NCI-H2196 treated with DMSO at 0.1 percent for 48 hours (cell line): ENCODE measurements at regions not wholly inside any gene's neighbourhood (a gene's known extent, or its start where the extent isn't known, plus 50 kb on each side); places are given as distances from the start of the nearest gene placed in this dataset.

Experiments
- DNase-seq: peaks from one replicate; lab custom pipeline; 2025; ENCODE audit not compliant: unreplicated experiment; lab: John Stamatoyannopoulos, UW

DNA sequence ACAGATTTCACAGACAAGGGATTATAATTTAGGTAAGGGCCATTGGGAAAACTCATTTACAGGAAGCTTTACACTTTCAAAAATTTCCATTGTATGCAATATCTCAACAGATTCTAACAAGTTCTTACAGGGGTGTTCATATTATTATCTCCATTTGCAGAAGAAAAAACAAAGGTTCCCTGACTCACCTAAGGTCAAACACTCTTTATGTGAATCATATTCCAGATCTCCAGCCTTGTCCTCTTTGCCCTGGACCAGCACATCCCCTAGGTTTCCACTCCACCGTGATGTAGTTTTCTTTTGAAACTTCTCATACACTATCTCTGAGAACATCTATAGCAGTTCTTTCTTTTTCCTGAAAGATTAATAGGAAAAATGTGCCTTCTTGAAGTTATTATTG lies 96.4 kb upstream of the HS3ST1 start:
- no peak for DNase-seq

DNA sequence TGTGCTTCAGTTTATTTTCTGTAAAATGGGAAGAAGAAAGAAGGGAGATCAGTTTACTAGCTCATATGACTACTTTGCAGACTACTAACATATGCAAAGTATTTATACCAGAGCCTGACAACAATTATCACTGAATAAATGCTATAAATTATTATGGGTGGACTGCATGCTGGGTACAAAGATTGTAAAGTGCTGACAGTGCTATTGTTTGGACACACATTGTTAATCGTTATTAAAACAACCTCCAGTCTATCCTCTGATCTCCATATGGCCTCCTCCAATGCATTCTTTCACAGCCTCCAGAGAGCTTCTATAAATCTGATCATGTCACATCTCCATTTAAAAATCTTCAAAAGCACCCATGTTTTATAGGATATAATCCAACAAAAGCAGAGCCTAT lies 90.1 kb upstream of the HS3ST1 start:
- no peak for DNase-seq

DNA sequence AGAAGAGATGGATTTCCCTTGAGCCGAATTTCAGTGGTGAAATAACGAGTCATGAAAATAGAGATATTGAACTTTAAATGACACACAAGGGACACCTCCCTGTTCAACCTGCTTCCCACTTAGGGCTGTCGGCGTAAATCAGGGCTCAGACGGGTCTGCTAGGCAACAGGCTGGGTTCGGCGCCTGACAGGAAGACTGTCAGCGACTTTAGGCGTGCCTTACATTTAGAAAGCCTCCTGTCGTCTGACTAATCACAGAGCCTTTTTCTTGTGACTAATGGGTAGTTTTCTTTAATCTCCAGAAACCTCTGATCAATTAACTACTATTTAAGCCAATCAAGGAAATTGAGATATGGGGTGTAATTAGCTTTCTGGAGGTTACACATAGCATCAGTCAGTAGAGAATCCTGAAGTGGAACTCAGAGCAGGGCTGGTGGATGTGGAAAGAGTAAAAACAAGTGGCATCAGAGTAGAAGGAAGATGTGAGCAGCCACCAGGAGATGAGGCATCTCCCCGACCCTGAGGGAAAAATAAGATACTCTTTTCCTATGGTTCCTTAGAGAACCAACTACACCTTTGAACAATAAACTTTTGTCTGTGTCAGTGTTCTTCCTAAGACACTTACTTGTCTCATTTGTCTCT lies 86.2 kb upstream of the HS3ST1 start:
- no peak for DNase-seq

DNA sequence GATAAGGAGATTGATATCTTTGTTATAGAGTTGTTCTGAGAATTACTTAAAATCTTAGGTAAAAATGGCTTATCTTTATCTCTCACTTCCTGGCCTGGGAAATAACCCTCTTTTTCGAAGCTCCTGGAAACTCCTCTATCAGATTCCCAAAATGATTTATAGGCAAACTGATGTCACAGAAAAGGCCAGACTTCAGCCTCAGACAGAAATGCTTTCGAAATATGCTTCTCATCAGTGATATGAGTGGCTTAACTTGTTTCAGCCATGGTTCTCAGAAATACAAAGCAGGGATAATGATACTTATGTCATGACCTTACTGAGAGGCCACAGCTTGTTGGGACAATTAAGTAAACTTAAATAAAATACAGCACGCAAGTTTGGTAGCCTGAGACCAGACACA lies 85.3 kb upstream of the HS3ST1 start:
- no peak for DNase-seq

DNA sequence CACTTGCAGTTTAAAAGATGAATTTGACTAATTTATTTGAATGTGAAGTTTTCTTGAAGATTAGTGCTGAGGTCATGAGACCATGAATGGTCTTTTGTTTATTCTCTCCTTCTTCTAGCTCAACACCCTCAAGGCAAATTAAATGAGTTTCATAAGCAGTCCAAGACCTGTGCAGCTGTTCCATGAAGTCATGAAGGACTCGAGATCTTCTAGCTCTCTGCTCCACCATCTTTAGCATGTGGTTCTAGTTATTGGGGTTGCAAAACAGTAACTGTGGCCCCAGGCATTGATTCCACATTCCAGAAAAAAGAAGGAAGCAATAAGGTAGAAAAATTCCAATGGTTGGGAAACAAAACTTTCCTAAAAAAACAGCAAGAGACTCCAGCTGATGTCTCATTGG lies 84.2 kb upstream of the HS3ST1 start:
- no peak for DNase-seq

DNA sequence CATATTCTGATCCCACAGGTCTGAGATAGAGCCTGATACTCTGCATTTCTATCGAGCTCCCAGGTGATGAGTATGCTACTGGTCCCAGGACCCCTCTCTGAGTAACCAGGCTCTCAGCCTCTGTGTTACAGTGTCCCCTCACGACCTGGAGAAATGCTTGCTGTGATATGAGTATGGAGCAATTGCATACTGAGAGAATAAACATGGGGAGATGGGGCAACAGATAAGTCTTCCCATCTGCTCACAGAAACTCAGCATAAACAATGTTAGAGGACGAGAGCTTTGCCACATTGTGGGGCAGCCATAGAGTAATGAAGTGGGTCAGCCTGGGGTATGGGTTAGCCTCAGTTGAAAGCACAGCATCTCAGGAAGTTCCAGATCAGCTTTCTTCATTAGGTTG lies 82.6 kb upstream of the HS3ST1 start:
- DNase-seq = no peak

DNA sequence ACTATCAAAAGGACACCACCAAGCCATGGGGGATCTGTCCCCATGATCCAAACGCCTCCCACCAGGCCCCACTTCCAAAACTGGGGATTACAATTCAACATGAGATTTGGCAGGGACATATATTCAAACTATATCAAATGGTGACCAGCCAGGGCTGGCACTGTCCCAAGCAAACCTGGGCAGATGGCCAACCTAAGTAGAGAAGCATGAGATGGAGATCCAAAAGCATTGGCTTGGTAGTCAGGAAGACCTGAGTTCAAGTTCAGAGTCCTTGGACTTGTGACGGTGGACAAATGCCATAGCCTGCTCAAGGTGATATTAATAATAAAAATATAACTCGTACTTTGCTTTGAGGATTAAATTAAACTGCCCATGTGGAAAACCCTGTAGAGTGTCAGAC lies 79.2 kb upstream of the HS3ST1 start:
- DNase-seq = no peak

DNA sequence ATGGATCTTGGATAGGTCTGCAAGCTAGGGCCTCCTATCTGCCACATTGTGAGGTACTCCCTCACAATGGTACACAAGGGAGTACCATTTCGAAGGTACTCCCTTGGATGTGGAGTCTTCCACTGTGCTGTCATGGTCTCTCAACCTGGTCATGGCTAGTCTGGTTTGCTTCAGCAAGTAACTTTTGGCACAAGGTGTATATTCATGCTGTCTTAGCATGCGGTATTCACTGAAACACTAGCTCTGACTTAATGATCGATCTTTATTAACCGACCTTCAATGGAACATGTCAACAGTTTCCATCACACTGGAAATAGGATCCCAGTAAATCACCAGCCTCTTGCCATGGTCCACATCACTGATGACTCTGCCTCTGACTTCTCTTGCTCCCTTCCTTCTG lies 77.5 kb upstream of the HS3ST1 start:
- DNase-seq = no peak

DNA sequence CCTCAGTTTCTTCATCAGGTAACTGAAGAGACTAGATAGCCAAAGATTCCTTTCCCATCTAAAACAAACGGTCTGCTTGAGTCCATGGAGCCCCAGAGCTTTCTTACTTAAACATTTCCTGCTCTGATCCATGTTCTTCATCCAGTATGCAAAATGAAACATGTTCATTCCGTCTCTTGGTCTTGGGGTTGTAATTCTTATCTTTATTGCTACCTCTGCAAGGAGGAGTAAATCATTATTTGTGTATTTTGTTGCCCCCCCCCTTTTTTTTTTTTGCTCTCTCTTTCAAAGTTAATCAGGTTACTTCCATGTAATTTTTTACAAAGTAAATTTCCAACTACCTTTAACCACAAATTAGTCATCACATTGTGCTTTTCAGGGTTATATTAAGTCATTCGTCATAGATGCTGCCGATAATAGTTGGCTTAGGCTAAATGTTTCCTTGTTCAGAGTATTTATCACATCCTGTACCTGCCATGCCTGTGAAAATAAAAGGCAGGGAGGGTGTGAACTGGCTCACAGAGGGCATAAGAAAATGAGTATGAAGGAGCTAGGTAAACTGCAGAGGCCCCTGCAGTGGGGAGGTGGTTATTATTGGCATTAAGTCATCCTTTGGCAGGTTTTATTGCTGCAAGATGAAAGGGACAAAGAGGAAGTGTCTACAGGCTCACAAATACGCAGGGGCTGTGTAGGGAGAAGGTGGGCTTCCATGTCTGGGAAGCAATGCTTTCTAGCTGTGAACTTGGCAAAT lies 76.7 kb upstream of the HS3ST1 start:
- peak; percentile 41 for DNase-seq

DNA sequence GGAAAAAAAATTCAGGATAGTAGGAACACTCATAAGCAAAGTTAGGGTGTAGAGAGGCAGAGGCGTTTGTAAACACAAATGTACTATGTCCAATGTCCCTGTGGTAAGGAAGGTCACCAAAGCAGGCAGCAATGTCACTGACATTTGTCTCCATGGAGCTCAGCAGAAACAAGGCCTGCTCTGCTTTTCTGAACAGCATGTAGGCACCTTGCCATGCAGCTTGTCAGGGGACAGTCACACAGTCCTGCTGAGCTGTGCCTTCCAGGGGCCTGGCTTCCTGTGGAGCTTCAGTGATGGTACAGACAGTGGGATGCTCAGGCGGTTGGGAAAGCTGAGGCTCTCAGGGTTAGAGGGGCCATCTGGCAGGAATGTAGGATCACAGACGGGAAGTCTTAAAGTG lies 74.5 kb upstream of the HS3ST1 start:
- DNase-seq = no peak

DNA sequence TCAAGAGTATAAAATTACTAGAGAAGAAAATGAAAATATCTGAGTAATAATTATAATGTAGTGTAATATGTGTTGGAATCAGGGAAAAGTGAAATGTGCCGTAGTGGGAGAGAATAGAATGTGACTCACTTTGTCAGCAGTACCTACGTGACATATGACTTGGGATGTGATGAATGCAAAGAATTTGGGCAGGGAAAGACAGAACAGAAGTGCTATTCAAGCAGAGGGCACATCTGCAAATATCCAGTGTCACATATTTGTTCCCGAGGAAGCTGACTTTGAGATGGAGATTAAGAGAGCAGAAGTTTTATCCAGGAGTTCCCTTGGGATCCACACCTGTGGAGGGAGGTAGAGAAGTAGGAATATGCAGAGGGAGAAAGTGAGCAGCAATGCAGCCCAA lies 69.3 kb upstream of the HS3ST1 start:
- no peak for DNase-seq

DNA sequence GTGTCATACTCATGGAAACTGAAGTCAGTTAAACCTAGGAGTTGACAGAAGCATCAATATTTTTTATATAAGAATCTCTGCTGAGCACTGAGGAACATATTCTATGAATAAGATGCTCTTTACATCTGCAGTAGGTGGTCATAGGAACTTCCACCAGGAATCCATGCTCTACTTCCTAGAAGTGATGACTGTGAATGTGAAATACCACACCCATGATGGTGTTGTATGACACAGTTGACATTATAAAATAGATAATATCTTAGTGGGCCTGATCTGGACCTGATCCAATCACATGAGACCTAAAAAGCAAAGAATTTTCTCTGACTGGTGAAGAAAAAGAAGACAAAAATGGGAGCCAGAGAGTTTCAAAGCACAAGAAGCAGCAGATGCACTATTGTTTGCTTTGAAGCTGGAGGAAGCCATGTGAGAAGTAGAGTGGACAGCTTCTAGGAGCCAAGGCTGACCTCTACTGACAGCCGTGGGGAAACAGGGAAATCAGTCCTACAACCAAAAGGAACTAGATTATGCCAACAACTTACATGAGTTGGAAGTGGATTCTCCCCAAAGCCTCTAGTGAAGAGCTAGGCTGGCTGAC lies 68.6 kb upstream of the HS3ST1 start:
- no peak for DNase-seq

DNA sequence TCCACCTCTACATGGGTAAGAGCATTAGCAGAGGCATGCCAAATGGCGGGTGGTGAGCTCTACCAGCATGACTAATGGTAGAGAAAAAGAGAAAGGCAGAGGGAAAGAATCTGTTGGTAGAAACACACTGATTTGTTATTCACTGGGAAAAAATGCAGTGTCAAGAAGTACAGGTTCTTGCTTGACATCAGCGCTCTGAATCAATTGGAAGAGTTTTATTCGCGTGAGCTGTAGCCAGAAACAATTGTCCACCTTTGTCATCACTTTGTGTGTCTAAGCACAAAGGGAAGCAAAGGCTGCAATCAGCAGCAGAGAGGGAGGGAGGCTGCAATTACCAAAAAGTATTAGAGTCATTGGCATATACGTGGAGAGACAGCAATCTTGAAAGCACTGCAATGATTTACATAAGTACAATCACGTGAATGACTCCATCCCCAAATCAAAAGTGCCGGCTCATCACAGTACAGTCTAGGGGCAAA lies 67.7 kb upstream of the HS3ST1 start:
- no peak for DNase-seq

DNA sequence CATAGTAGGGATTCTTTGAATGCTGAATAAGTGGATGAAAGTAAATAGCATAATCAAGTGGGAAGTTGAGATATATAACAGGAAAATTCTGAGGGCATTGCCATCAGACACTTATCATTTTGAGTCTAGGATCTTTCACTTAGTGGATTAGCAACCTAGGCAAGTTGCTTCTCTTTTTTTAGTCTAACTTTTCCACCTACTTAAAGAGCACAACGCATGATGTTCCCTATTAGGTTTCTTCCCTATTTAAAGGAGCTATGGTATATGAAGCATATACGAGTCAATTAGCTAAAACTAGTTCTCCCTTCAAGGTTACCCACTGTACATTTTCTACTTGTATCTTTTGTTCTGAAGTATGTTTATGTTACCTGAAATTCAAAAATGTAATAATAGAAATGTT lies 67.1 kb upstream of the HS3ST1 start:
- DNase-seq = no peak

DNA sequence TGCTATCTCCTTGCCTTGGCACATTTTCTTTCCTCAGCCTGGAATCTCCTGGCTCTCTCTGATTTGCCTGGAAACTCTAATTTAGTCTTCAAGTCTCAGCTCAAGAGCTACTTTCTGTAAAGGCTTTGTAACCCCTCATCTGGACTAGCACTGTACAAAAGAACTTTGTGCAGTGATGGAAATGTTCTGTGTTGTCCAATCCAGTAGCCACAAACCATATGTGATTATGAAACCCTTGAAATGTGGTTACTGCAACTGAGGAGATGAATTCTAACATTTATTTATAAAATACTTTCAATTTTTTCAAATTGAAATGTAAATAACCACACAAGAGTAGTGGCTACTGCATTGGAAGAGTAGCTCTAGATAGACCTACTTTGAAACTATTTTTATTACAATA lies 66.6 kb upstream of the HS3ST1 start:
- no peak for DNase-seq

DNA sequence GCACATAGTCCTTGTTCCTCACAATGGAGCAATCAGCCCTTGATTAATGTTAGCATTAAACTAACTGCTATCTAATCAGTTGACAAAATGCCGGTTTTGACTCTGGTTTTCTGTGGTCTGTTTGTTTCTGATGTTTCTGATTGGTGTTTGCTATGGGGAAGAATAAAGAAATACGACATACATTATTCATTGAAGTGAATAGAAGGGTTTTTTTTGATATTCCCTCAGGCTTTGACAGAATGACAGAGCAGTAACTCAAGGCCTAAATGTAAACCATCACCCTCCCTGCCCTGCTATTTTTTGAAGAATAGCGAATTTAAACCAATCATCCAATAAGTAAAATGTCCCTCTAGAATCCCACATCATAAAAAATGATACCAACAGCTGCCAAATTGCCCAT lies 65.5 kb upstream of the HS3ST1 start:
- no peak for DNase-seq

DNA sequence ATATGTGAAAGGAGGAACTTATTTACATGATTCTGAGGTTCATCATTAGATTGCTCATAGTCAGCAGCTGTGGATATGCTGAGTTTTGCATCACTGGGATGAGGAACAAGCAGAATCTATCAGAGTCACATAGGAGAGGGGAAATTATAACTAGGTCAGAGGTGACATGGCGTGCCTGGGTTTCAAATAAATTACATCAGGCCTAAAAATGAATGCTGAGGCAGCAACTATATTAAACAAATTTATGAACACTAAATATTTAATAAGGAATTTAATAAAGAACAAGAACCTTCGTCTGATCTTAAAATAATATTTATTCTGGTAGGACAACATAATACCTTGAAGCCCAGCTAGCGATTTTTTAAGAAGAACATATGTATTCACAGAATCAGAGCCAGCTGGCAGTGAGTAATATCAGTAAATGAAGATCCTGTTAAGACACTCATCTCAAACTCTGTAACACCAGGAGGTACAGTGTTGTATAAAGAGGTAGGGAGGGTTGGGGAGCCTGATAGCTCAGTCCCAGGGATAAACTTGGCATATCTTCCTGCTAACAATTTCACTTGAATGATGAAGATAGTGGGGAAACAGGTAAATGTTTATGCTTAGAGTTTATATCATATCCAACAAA lies 60.9 kb upstream of the HS3ST1 start:
- DNase-seq = no peak

DNA sequence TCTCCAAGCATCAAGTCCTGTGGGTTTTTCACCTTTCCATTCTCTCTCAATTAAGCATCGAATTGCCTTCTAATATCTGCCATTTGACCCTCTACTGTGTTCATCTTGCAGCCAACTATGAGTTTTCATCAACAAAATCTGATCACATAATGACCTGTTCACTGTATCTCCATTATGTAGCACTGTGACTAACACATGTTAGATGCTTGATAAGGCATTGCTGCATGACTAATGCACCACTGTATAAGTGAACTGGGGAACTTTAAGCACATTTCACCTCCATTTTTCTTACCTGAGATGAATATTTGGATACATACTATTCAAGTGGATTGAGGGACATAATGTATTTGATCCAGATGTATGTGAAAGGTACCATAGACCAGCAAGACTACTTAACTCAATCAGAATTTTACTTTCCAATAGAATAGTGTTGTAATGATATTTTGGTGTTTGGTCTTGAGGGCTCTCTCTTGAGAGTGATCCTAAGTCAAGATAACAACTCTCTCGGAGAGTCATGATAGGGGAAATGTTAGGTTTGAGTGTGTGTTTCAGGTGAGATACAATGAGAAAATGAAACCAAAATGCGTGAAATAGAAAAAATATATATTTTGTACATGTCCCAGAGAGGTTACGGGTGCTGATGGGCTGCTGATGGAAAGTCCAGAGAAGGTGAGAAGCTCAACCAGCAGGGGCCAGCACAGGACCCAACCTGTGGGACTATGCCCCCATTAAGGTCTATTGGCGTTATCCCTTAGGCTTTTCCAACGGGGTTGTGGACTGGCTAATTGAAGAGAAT lies 60.2 kb upstream of the HS3ST1 start:
- no peak for DNase-seq

DNA sequence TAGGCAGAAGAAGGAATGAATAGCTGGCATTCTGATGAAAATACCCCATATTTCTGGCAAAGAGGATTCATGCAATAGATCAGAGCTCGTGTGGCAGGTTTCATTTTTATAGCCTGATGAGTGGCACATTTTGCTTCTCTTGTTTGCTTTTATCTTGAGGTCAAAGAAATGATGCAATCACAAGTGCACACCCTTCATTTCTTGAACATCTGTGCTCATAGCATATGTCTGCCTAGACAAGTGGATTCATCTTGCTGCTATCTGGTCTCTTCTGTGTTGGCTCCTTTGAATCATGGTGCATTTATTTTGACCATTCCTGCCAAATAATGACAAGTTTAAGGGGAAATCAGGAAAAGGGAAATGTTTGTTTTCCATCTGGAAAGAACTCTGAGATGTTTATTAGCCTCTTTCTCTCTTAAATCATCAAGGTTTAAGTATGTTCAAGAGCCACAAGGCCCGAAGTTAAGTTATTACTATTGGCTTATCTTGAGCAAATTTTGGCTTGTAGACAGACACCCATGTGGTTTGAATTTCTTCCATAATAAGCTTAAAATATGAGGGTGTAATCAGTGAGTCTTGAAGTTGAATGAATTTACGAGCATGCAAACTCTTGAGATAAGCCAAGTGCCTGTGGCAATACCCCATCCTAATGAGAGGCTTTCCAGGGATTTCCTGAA lies 59.3 kb upstream of the HS3ST1 start:
- no peak for DNase-seq

DNA sequence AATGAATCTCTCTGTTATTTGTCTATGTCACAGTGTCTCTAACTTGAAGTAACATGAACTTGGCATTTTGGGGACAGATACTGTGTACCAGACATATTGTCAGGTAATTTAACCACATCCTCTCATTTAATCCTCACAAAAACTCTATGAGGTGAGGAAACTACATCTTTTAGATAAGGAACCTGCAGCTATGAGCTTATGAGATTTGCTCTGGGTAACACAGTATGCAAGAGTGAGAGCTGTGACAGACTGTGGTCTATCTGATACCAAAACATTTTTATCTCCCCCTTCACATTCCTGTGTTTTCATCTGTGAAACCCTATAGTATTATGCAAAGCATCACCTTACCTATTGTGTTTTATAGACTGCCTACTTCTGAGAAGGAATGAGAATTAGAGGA lies 58.4 kb upstream of the HS3ST1 start:
- no peak for DNase-seq

DNA sequence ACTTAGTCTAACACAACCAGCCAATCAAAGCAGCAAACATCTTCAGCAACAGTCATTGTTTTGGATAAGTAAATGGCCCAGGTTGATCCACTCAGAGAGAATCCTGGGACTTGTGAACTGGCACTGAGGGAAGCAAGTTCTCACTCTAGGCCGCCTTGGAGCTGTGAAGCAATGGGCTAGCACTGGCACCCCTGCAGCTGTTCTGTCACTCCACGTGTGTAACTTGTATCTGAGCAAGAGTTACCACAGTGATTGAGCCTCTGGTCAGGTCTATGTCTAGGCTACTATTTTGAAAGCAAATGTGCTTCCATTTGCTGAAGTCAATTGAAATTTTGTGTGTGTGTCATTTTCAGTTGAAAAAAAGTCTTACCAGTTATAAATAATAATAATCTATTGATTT lies 57.2 kb upstream of the HS3ST1 start:
- no peak for DNase-seq
